A549 (cell line): ENCODE measurements at regions not wholly inside any gene's neighbourhood (a gene's known extent, or its start where the extent isn't known, plus 50 kb on each side); places are given as distances from the start of the nearest gene placed in this dataset.

Source experiments
- ATAC-seq, 2 experiments: fragments of 200-7000 bp in 1 of 2; fragments of >200 bp in 1 of 2; cut with Nextera tagmentation in 1 of 2; cut with Tn5 transposase in 1 of 2; 3 replicates each; pipeline versions ENCODE4 v1.8.0 to v1.9.1; 2018 to 2020; ENCODE audit warnings: mild to moderate bottlenecking in 1 of 2, moderate library complexity in 1 of 2
- CTCF ChIA-PET: fragments of 300-600 bp; sonication (Branson Sonifier 250); formaldehyde crosslinking; extraction: SDS; loops from one replicate; lab custom pipeline; 2021; ENCODE audit warnings: antibody characterized with exemption, inconsistent platforms; lab: Yijun Ruan, JAX
- POLR2A ChIA-PET: fragments of 350-600 bp; formaldehyde crosslinking; extraction: SDS; loops from one replicate; lab custom pipeline; 2021; ENCODE audit warnings: antibody characterized with exemption, inconsistent platforms; lab: Yijun Ruan, JAX
- DNase-seq, 2 experiments: peaks; one replicate each; pipeline versions ENCODE4 v3.0.0 to v3.0.0-alpha.2; 2011 to 2016; ENCODE audit warnings: low read depth in 1 of 2, low spot score in 1 of 2
- FAIRE-seq: peaks from 2 replicates; lab custom pipeline; 2011; peaks lifted over from hg19 to GRCh38; lab: Jason Lieb, UNC
- H3K27ac ChIP-seq, 2 experiments: fragments of >200 bp; sonication (Bioruptor Twin); formaldehyde crosslinking; 3 replicates each; pipeline ENCODE4 v1.5.1; 2016 to 2017
- H3K4me1 ChIP-seq: fragments of >200 bp; sonication (Bioruptor Twin); formaldehyde crosslinking; 3 replicates; pipeline ENCODE4 v1.6.1; 2016
- H3K4me2 ChIP-seq: fragments of >200 bp; sonication (Bioruptor Twin); formaldehyde crosslinking; 3 replicates; pipeline ENCODE4 v1.6.1; 2016
- H3K4me3 ChIP-seq: fragments of >200 bp; sonication (Bioruptor Twin); formaldehyde crosslinking; 3 replicates; pipeline ENCODE4 v1.5.1; 2016
- H3K9me3 ChIP-seq: fragments of >200 bp; sonication (Bioruptor Twin); formaldehyde crosslinking; 3 replicates; pipeline ENCODE4 v1.6.1; 2016
- BHLHE40 ChIP-seq: IDR thresholded peaks from 2 replicates; pipeline ENCODE4 v1.6.1; 2012; ENCODE audit warnings: low read depth, low read length, inconsistent platforms
- CBX2 ChIP-seq: fragments of 200-600 bp; sonication (generic); IDR thresholded peaks from 2 replicates; pipeline ENCODE4 v1.6.1; 2016; ENCODE audit warnings: low read depth, mild to moderate bottlenecking, borderline replicate concordance
- CBX8 ChIP-seq: fragments of 200-600 bp; sonication (generic); IDR thresholded peaks from 2 replicates; pipeline ENCODE4 v1.6.1; 2016
- CHD2 ChIP-seq: fragments of 150-350 bp; IDR thresholded peaks from 2 replicates; pipeline ENCODE4 v1.6.1; 2014; ENCODE audit warnings: low read length; ENCODE audit not compliant: partially characterized antibody
- EHMT2 ChIP-seq: fragments of 200-600 bp; sonication (generic); IDR thresholded peaks from 2 replicates; pipeline ENCODE4 v1.6.1; 2016; ENCODE audit warnings: antibody characterized with exemption, low read depth, mild to moderate bottlenecking, moderate library complexity
- ELK1 ChIP-seq: fragments of 150-350 bp; IDR thresholded peaks from 2 replicates; pipeline ENCODE4 v1.6.1; 2014; ENCODE audit warnings: low read depth, mild to moderate bottlenecking, low read length
- EP300 ChIP-seq, 2 experiments: fragments of >200 bp; sonication (Bioruptor Twin); formaldehyde crosslinking; IDR thresholded peaks; 2 replicates in 1 of 2; 3 replicates in 1 of 2; pipeline ENCODE4 v1.6.1; 2016 to 2017
- GATA3 ChIP-seq: IDR thresholded peaks from 2 replicates; pipeline ENCODE4 v1.6.1; 2012; ENCODE audit warnings: borderline replicate concordance
- HES2 ChIP-seq: fragments of >200 bp; sonication (Bioruptor Twin); formaldehyde crosslinking; IDR thresholded peaks from 2 replicates; pipeline ENCODE4 v1.6.1; 2016
- HOXA7 ChIP-seq: fragments of 250-450 bp; sonication (Bioruptor Pico); IDR thresholded peaks from 2 replicates; pipeline ENCODE4 v1.5.0; 2020; ENCODE audit warnings: mild to moderate bottlenecking, moderate library complexity
- HOXB13 ChIP-seq: fragments of 250-450 bp; sonication (Bioruptor Pico); IDR thresholded peaks from 2 replicates; pipeline ENCODE4 v1.5.0; 2020; ENCODE audit warnings: low read depth, mild to moderate bottlenecking, moderate library complexity
- JUN ChIP-seq, 2 experiments: fragments of >200 bp; sonication (Bioruptor Twin); formaldehyde crosslinking; IDR thresholded peaks; 2 replicates in 1 of 2; 3 replicates in 1 of 2; pipeline ENCODE4 v1.6.1; 2016 to 2017
- KDM1A ChIP-seq: fragments of 200-600 bp; sonication (generic); IDR thresholded peaks from 2 replicates; pipeline ENCODE4 v1.6.1; 2016; ENCODE audit warnings: low read depth, mild to moderate bottlenecking
- MAFK ChIP-seq: fragments of 450-650 bp; IDR thresholded peaks from 2 replicates; pipeline ENCODE4 v1.6.1; 2014; ENCODE audit not compliant: partially characterized antibody
- MYC ChIP-seq: IDR thresholded peaks from 2 replicates; pipeline ENCODE4 v1.6.1; 2012; ENCODE audit warnings: mild to moderate bottlenecking, inconsistent platforms, low read length, improper control_type of control experiment, borderline replicate concordance
- NFE2L2 ChIP-seq: fragments of 150-350 bp; conservative IDR thresholded peaks from 2 replicates; pipeline ENCODE4 v1.6.1; 2014; ENCODE audit warnings: low read length
- POLR2A ChIP-seq: IDR thresholded peaks from 2 replicates; pipeline ENCODE4 v1.6.1; 2012; ENCODE audit warnings: mild to moderate bottlenecking, low read length
- RCOR1 ChIP-seq: fragments of 150-350 bp; IDR thresholded peaks from 2 replicates; pipeline ENCODE4 v1.6.1; 2014; ENCODE audit warnings: antibody characterized with exemption, low read length, low read depth
- REST ChIP-seq: fragments of 200-600 bp; sonication (generic); IDR thresholded peaks from 2 replicates; pipeline ENCODE4 v1.6.1; 2016; ENCODE audit warnings: antibody characterized with exemption, mild to moderate bottlenecking, moderate library complexity
- RFX5 ChIP-seq: fragments of 450-650 bp; IDR thresholded peaks from 2 replicates; pipeline ENCODE4 v1.7.1; 2014; ENCODE audit warnings: antibody characterized with exemption, mild to moderate bottlenecking, moderate library complexity
- RNF2 ChIP-seq: fragments of 200-600 bp; sonication (generic); IDR thresholded peaks from 2 replicates; pipeline ENCODE4 v1.6.1; 2016; ENCODE audit warnings: low read depth, mild to moderate bottlenecking, antibody characterized with exemption, moderate library complexity, borderline replicate concordance
- SMC3 ChIP-seq: fragments of >200 bp; sonication (Bioruptor Twin); formaldehyde crosslinking; IDR thresholded peaks from 3 replicates; pipeline ENCODE4 v1.6.1; 2018; ENCODE audit warnings: inconsistent platforms
- TP53 ChIP-seq: fragments of 250-450 bp; sonication (Bioruptor Pico); IDR thresholded peaks from 2 replicates; pipeline ENCODE4 v1.5.0; 2021; ENCODE audit warnings: mild to moderate bottlenecking, moderate library complexity
- USF2 ChIP-seq: fragments of 450-650 bp; IDR thresholded peaks from 2 replicates; pipeline ENCODE4 v1.6.1; 2014; ENCODE audit warnings: antibody characterized with exemption
- ZC3H11A ChIP-seq: fragments of 450-650 bp; IDR thresholded peaks from 2 replicates; pipeline ENCODE4 v1.6.1; 2014; ENCODE audit warnings: antibody characterized with exemption, mild to moderate bottlenecking
- ZFP36 ChIP-seq: fragments of 450-650 bp; IDR thresholded peaks from 2 replicates; pipeline ENCODE4 v1.6.1; 2014; ENCODE audit warnings: borderline replicate concordance; ENCODE audit not compliant: partially characterized antibody
- ZSCAN20 ChIP-seq: fragments of 250-450 bp; sonication (Bioruptor Pico); IDR thresholded peaks from 2 replicates; pipeline ENCODE4 v1.8.0; 2022; ENCODE audit warnings: mild to moderate bottlenecking, moderate library complexity
- WGBS: methylation state at CpG from one replicate; pipeline ENCODE4 v1.1.6; 2017; ENCODE audit errors: missing lambda C conversion rate; 5-methylcytosine and 5-hydroxymethylcytosine counted together

GRCh38 chrX:42189576-42189975 is 266.2 kb upstream of the CASK start:
- H3K4me2 ChIP-seq = no peak overlapping the region
- no peak overlapping the region for H3K27ac ChIP-seq
- DNase-seq (no peak), FAIRE-seq (no peak), ATAC-seq (no peak)
- no peak overlapping the region for H3K4me3 ChIP-seq
- WGBS = 33% methylated on average over 4 of the region's 4 CpGs
- ChIA-PET CTCF (no interaction called here), POLR2A (no interaction called here)
- H3K4me1 ChIP-seq = no peaks in the 10 kb centered on the region
- H3K9me3 ChIP-seq = no peaks in the 10 kb centered on the region
- TF ChIP-seq SMC3 (no peak), ZC3H11A (no peak), EP300 (IDR thresholded peaks at IDR 0.05) (no peak), EHMT2 (no peak), ZSCAN20 (CRISPR knock-in tag) (no peak), HES2 (no peak), ELK1 (no peak), RCOR1 (no peak), ZFP36 (no peak), HOXB13 (CRISPR knock-in tag) (no peak), POLR2A (no peak), USF2 (no peak)

- DNase-seq (no peak), ATAC-seq (no peak), FAIRE-seq (peak; percentile 23)
- CTCF ChIA-PET = no interaction called here
- TF ChIP-seq KDM1A (no peak), MAFK (no peak), CBX2 (no peak), REST (no peak), JUN (IDR thresholded peaks at IDR 0.05) (no peak), NFE2L2 (no peak)
- Histone ChIP-seq H3K4me1 (no peaks in the 10 kb centered on the region), H3K9me3 (no peaks in the 10 kb centered on the region), H3K4me3 (no peak overlapping the region), H3K27ac (no peak overlapping the region), H3K4me2 (no peak overlapping the region)
- POLR2A ChIA-PET = no interaction called here
- 64% methylated on average over 5 of the region's 5 CpGs for WGBS
Observed at GRCh38 chrX:42188730-42189129, 265.4 kb upstream of the CASK start.

GRCh38 chrX:42176789-42177188 is 253.4 kb upstream of the CASK start:
- ATAC-seq (peak; percentile 78 to 80), DNase-seq (peak in 1 of 2 experiments; percentile 1), FAIRE-seq (no peak)
- no peak overlapping the region for H3K27ac ChIP-seq
- WGBS = 0% methylated on average over 3 of the region's 6 CpGs
- H3K4me3 ChIP-seq = no peak overlapping the region
- H3K4me1 ChIP-seq = no peaks in the 10 kb centered on the region
- ChIA-PET CTCF (no interaction called here), POLR2A (no interaction called here)
- no peak overlapping the region for H3K4me2 ChIP-seq
- TF ChIP-seq MAFK (no peak), TP53 (CRISPR knock-in tag) (no peak), RFX5 (no peak), RNF2 (no peak), CHD2 (no peak), USF2 (no peak), HOXA7 (CRISPR knock-in tag) (no peak), BHLHE40 (no peak), CBX8 (no peak), GATA3 (no peak), MYC (no peak)
- H3K9me3 ChIP-seq = no peaks in the 10 kb centered on the region
